ENCODE measurements at regions not wholly inside any gene's neighbourhood (a gene's known extent, or its start where the extent isn't known, plus 50 kb on each side); places are given as distances from the start of the nearest gene placed in this dataset.

DNA sequence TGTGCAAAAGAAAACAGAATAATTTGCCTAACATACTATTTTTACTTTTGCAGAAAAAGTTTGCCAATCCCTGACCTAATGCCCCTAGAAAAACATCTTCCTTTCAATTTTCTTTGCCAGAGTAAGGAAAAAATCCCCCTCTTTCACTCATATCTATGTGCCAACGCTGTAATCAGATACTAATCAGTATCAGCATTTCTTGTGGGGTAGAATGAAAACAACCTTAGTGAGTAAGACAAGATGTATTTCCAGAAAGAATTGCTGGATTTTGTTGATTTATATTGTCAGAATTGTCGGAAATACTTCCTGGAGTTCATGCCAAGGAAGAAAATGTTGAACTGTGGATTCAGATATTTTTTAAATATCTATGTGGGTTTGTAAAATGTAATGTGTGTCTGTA lies 1893.8 kb downstream of the NCAM2 start:
- no peaks in the 10 kb centered on the region for H3K27me3 ChIP-seq
- H3K27ac ChIP-seq: no peak overlapping the region
- no peaks in the 10 kb centered on the region for H3K4me1 ChIP-seq
- no peaks in the 10 kb centered on the region for H3K36me3 ChIP-seq
- no peak for TF ChIP-seq CTCF (IDR thresholded peaks at IDR 0.05)
- TF ChIP-seq POLR2A (IDR thresholded peaks at IDR 0.05): no peak
- H3K4me3 ChIP-seq: no peak overlapping the region
- DNase-seq: no peak
- H3K9me3 ChIP-seq: no peaks in the 10 kb centered on the region

DNA sequence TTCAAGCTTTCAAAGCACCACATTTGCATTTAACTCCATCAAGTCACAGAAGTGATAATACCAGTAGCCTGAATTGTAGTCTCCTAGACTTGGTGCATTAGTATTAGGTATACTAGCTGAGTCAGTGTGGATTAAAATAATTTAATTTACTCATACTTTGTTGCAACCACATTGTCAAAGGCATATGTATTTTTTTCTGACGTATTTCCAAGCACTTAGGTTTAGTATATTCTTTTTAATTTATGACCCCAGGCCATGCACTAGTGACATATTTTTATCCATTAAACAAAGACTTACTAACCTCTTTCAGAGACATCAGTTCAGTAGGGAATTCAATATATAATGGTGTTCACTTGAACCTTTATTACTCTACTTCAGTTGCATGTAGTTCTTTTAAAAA lies 1894.5 kb downstream of the NCAM2 start:
- Histone ChIP-seq H3K9me3 (no peaks in the 10 kb centered on the region), H3K27ac (no peak overlapping the region), H3K36me3 (no peaks in the 10 kb centered on the region), H3K4me3 (no peak overlapping the region), H3K4me1 (no peaks in the 10 kb centered on the region), H3K27me3 (no peaks in the 10 kb centered on the region)
- TF ChIP-seq POLR2A (IDR thresholded peaks at IDR 0.05) (no peak), CTCF (IDR thresholded peaks at IDR 0.05) (no peak)
- no peak for DNase-seq

GRCh38 chr21:22898051-22898665 lies 1899.9 kb downstream of the NCAM2 start:
- H3K9me3 ChIP-seq: peaks cover 0 to 4% (median 0%) of the 10 kb centered on the region in 4 donors
- H3K4me3 ChIP-seq: no peak overlapping the region
- TF ChIP-seq POLR2A (IDR thresholded peaks at IDR 0.05): no peak
- no peak for TF ChIP-seq CTCF (IDR thresholded peaks at IDR 0.05)
- no peaks in the 10 kb centered on the region for H3K27me3 ChIP-seq
- no peaks in the 10 kb centered on the region for H3K36me3 ChIP-seq
- H3K27ac ChIP-seq: no peak overlapping the region
- DNase-seq: no peak
- H3K4me1 ChIP-seq: no peaks in the 10 kb centered on the region

DNA sequence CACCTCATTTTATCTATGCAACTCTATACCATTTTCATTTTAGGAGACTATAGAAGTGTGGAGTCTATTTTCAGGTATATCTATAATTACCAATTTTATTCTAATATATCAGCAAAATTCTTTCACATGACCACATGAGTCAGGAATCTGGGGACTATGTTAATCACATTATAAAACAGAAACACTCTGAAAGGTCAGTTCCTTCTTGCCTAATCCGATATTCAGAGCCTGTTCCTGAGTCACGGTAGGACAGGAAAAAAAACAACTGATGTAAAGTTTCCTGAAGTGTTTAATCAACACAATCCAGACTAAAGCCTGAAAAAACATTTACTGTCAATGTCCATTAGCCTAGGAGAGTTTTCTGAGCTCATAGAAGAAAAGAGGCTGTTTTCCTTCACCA lies 1902.3 kb downstream of the NCAM2 start:
- no peaks in the 10 kb centered on the region for H3K36me3 ChIP-seq
- DNase-seq: no peak
- H3K9me3 ChIP-seq: peaks cover 0 to 4% (median 0%) of the 10 kb centered on the region in 4 donors
- TF ChIP-seq POLR2A (IDR thresholded peaks at IDR 0.05): no peak
- no peak for TF ChIP-seq CTCF (IDR thresholded peaks at IDR 0.05)
- no peak overlapping the region for H3K4me3 ChIP-seq
- H3K4me1 ChIP-seq: no peaks in the 10 kb centered on the region
- H3K27ac ChIP-seq: no peak overlapping the region
- H3K27me3 ChIP-seq: no peaks in the 10 kb centered on the region

- no peaks in the 10 kb centered on the region for H3K4me1 ChIP-seq
- H3K36me3 ChIP-seq: no peaks in the 10 kb centered on the region
- H3K27me3 ChIP-seq: no peaks in the 10 kb centered on the region
- TF ChIP-seq POLR2A (IDR thresholded peaks at IDR 0.05) (no peak), CTCF (IDR thresholded peaks at IDR 0.05) (no peak)
- no peak for DNase-seq
- peaks cover 0 to 4% (median 0%) of the 10 kb centered on the region in 4 donors for H3K9me3 ChIP-seq
- no peak overlapping the region for H3K4me3 ChIP-seq
- no peak overlapping the region for H3K27ac ChIP-seq
Observed at GRCh38 chr21:22903851-22904250, 1905.6 kb downstream of the NCAM2 start.

- Histone ChIP-seq H3K27ac (no peak overlapping the region), H3K27me3 (no peaks in the 10 kb centered on the region), H3K36me3 (no peaks in the 10 kb centered on the region), H3K4me1 (no peaks in the 10 kb centered on the region), H3K4me3 (no peak overlapping the region), H3K9me3 (peaks cover 0 to 4% (median 0%) of the 10 kb centered on the region in 4 donors)
- no peak for DNase-seq
- no peak for TF ChIP-seq CTCF (IDR thresholded peaks at IDR 0.05)
- no peak for TF ChIP-seq POLR2A (IDR thresholded peaks at IDR 0.05)
Observed at GRCh38 chr21:22904385-22904784, 1906.2 kb downstream of the NCAM2 start.

Measured in Peyer's patch (tissue), 4 donors.